Vagina (tissue), 2 donors: ENCODE measurements at regions not wholly inside any gene's neighbourhood (a gene's known extent, or its start where the extent isn't known, plus 50 kb on each side); places are given as distances from the start of the nearest gene placed in this dataset.
"Not testable (repeated sequence)": the region's sequence is repeated elsewhere in the genome, so short reads cannot be mapped to it uniquely, and the experiment has no call there.

Experiments used
- DNase-seq, 2 donors: peaks; one replicate each; pipeline ENCODE4 v3.0.0-alpha.2; 2017; ENCODE audit errors: extremely low spot score in 2 of 2
- H3K27ac ChIP-seq: fragments of 200-600 bp; sonication (generic); one replicate; pipeline ENCODE4 v1.5.1; 2019
- H3K27me3 ChIP-seq: fragments of 200-600 bp; sonication (generic); one replicate; pipeline ENCODE4 v1.5.1; 2019
- H3K36me3 ChIP-seq, 2 donors: fragments of 200-600 bp; sonication (generic); one replicate each; pipeline ENCODE4 v1.5.1; 2017 to 2019
- H3K4me1 ChIP-seq: fragments of 200-600 bp; sonication (generic); one replicate; pipeline ENCODE4 v1.5.1; 2019
- H3K4me3 ChIP-seq, 2 donors: fragments of 200-600 bp; sonication (generic); 1 replicate in 1 of 2; 2 replicates in 1 of 2; pipeline ENCODE4 v1.5.1; 2016 to 2019
- H3K9me3 ChIP-seq: fragments of 200-600 bp; sonication (generic); one replicate; pipeline ENCODE4 v1.5.1; 2019
- POLR2A ChIP-seq, 2 donors: fragments of 450-650 bp; IDR thresholded peaks; one replicate each; pipeline ENCODE4 v1.6.1; 2017; ENCODE audit warnings: antibody characterized with exemption in 2 of 2, mild to moderate bottlenecking in 2 of 2, moderate library complexity in 2 of 2
- POLR2AphosphoS5 ChIP-seq, 2 donors: sonication (generic); formaldehyde crosslinking; IDR thresholded peaks; one replicate each; pipeline ENCODE4 v1.9.0; 2017; ENCODE audit warnings: antibody characterized with exemption in 2 of 2, mild to moderate bottlenecking in 2 of 2, low read depth in 1 of 2; ENCODE audit not compliant: insufficient read depth in 1 of 2
- intact Hi-C: fragments of 100-400 bp; cut with DNase I; formaldehyde crosslinking; loops from one replicate; pipeline ENCODE4 v1.15.1; 2023
- TF ChIP-seq, protein P1 (sequence below), 3 experiments: fragments of 450-650 bp in 2 of 3; fragments of 200-600 bp in 1 of 3; sonication (generic) in 1 of 3; IDR thresholded peaks; one replicate each; pipeline ENCODE4 v1.5.1; 2017 to 2019; ENCODE audit warnings: antibody characterized with exemption in 3 of 3, mild to moderate bottlenecking in 2 of 3, moderate library complexity in 2 of 3

DNA sequence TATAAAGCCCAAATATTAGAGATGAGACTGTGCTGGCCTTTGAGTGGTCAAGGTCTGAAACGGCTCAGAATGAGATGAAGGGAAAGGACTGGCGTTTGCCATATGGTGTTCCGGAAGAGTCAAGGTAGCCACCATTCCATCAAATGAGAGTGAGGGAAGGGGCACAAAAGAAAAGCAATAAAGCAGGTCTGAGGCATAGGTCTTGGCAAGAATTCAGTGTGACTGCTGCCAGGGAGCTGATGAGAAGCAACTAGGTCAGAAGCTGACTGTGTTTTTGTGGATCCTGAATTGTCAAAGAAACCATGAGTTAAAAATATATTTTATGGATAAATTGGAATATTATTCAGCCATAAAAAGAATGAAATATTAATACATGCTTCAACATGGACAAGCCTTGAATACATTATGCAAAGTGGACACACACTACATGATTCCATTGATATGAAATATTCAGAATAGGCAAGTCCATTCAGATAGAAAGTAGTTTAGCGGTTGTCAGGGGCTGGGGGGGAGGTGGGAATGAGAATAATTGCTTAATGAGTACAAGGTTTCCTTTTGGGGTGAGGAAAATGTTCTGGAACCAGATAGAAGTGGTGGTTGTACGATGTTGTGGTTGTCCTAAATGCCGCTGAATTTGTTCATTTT, 374.6 kb downstream of the ANAPC1 start:
- H3K27ac ChIP-seq, H3K27me3 ChIP-seq, H3K36me3 ChIP-seq, H3K4me3 ChIP-seq, H3K9me3 ChIP-seq, intact Hi-C loops, DNase-seq, H3K4me1 ChIP-seq: not testable (repeated sequence)

DNA sequence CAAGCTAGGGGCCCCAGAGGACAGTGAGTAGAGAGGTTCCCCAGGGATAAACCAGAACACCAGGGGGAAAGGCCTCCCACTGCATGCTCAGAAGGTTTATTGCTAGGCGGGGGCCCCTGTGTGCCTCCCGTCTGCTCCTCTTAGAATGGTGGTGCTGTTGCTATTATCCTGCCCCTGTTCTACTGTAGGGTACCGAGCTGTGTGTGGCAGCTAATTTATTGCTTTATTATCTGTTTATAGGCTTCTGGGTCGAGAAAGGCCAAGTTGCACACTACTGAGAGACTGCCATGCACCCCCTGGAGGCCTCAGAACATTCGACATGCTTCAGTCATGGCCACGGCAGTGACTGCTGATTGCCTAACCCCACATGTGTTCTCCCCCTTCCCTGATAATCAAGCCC, 373.6 kb downstream of the ANAPC1 start:
- DNase-seq, H3K4me3 ChIP-seq, H3K9me3 ChIP-seq, H3K27me3 ChIP-seq, H3K27ac ChIP-seq, H3K4me1 ChIP-seq, intact Hi-C loops, H3K36me3 ChIP-seq: not testable (repeated sequence)

DNA sequence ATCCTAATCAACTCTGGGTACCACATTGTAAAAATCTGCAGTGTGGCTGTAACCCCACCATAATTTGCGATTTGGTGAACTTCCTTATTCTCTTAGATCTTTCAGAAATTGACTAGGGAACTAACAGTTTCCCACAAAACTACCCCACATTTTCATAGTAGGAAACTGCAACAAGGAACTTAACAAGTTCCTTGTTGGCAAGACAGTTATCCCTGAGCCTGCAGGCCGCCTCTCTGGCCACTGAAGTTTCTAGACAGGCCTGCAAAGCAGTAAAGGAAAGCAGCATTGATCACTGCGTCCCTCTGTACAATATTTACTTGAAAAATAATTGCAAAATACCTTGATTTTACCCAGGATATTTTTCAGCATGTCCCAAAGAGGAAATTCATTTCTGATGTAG, 372.9 kb downstream of the ANAPC1 start:
- intact Hi-C loops, H3K27me3 ChIP-seq, DNase-seq, H3K4me3 ChIP-seq, H3K27ac ChIP-seq, H3K4me1 ChIP-seq, H3K36me3 ChIP-seq, H3K9me3 ChIP-seq: not testable (repeated sequence)

DNA sequence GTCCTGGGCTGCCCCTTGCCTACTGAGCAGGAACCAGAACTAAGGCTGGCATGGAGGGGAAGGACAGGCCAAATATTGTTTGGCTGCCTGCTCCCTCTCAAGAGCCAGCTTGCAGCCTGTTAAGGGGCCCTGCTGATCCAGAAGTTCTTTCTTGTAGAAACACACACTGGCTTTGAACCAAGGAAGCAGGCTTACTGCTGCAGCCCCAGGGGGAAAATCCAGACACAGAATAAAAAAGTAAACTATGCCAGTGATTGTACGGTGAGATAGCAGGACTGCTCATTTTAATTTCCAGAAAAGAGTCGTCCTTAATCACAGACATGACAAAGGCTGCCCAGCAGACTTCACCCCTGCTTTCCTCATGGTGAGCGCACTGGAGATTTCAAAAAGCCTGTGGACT, 371.6 kb downstream of the ANAPC1 start:
- H3K36me3 ChIP-seq, H3K9me3 ChIP-seq, DNase-seq, H3K4me3 ChIP-seq, H3K27ac ChIP-seq, H3K27me3 ChIP-seq, intact Hi-C loops, H3K4me1 ChIP-seq: not testable (repeated sequence)

DNA sequence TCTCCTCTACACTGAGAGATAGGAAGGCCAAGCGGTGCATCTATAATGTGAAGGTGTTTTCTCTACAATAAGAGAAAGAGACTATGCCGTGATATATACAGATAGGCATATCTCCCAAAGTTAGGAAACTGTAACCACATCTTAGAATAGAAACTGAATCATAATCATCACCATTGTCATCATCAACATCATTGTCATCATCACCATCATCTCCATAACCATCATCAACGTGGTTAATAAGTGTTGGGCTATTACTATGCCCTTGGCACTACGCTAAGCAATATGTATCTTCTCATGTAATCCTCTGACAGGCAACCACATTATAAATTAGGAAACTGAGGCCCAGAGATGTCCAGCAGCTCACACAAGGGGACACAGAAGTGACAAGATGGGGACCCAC, 369.9 kb downstream of the ANAPC1 start:
- H3K4me1 ChIP-seq, H3K36me3 ChIP-seq, H3K4me3 ChIP-seq, H3K27me3 ChIP-seq, H3K9me3 ChIP-seq, intact Hi-C loops, DNase-seq, H3K27ac ChIP-seq: not testable (repeated sequence)

DNA sequence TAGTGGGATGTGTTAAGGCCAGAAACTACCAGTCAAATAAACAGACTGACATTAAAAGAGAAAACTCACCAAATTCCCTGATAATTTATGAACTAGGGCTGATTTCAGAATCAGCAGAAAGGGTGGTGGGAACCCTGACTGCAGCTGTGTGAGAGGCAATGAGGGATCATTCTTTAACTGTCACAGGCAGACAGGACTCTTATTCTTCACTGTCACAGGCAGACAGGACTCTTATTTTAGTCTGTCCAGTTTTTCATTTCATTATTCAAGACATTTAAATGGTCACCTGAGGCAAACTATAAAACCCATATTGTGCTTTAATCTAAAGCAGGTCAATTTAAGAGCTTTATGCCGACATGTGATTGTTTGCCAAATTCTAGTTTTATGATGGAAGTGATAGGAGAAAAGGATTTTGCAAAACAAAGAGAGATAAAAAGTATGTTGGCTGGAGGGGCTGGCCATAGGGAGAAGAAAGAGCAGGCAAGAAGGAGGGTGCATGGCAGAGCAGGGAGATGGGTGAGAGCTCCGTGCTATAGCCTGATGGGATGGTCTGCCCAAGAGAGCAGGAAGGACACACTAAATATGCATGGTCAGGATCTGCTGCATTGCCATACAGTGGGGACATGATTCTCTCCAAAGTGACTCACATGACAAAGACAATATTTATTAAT, 366.8 kb downstream of the ANAPC1 start:
- H3K36me3 ChIP-seq, H3K9me3 ChIP-seq, intact Hi-C loops, DNase-seq, H3K27ac ChIP-seq, H3K27me3 ChIP-seq, H3K4me1 ChIP-seq, H3K4me3 ChIP-seq: not testable (repeated sequence)

DNA sequence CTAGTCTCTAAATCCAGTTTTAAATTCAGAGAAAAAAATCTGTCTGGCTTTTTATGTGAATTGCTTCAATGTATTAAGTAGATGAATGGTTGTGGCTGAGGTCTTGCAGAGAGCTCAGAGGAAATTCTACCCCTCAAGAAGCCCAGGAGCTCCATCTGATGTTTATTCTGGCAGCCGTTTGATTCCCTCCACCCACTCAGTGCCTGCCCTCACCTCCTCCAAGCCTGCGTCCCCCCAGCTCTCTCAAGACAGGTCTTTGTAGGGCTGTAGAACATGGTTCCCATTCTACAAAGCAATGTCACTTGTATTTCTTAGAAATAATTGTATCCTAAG, 366.3 kb downstream of the ANAPC1 start:
- H3K4me1 ChIP-seq, H3K9me3 ChIP-seq, H3K27ac ChIP-seq, H3K27me3 ChIP-seq, H3K36me3 ChIP-seq, H3K4me3 ChIP-seq, intact Hi-C loops, DNase-seq: not testable (repeated sequence)

DNA sequence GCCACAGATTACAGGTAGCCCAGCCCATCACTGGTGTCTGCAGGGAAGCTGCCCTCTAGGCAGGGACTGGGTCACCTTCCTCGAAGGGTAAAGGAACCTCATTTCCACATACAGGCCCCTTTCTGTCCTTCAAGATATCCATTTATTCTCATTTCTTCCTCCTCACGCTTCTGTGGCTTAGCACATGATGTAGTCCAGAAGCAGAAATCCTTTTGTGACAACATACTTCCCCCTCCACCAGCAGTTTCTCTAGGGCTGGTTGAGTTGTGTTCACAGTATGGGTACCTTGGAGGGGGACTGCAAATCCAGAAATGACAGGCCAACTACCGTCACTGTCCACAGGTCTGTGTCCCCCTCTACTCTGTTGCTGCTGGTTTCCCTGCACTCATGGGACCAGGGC, 364.9 kb downstream of the ANAPC1 start:
- Histone ChIP-seq H3K36me3 (no peaks in the 10 kb centered on the region), H3K27me3 (no peaks in the 10 kb centered on the region), H3K4me1 (no peaks in the 10 kb centered on the region), H3K27ac (no peak overlapping the region), H3K9me3 (no peaks in the 10 kb centered on the region), H3K4me3 (no peak overlapping the region)
- no peak for DNase-seq
- intact Hi-C loops = no loop called here
- TF ChIP-seq, protein P1, sequence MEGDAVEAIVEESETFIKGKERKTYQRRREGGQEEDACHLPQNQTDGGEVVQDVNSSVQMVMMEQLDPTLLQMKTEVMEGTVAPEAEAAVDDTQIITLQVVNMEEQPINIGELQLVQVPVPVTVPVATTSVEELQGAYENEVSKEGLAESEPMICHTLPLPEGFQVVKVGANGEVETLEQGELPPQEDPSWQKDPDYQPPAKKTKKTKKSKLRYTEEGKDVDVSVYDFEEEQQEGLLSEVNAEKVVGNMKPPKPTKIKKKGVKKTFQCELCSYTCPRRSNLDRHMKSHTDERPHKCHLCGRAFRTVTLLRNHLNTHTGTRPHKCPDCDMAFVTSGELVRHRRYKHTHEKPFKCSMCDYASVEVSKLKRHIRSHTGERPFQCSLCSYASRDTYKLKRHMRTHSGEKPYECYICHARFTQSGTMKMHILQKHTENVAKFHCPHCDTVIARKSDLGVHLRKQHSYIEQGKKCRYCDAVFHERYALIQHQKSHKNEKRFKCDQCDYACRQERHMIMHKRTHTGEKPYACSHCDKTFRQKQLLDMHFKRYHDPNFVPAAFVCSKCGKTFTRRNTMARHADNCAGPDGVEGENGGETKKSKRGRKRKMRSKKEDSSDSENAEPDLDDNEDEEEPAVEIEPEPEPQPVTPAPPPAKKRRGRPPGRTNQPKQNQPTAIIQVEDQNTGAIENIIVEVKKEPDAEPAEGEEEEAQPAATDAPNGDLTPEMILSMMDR (IDR thresholded peaks at IDR 0.05) = no peak

DNA sequence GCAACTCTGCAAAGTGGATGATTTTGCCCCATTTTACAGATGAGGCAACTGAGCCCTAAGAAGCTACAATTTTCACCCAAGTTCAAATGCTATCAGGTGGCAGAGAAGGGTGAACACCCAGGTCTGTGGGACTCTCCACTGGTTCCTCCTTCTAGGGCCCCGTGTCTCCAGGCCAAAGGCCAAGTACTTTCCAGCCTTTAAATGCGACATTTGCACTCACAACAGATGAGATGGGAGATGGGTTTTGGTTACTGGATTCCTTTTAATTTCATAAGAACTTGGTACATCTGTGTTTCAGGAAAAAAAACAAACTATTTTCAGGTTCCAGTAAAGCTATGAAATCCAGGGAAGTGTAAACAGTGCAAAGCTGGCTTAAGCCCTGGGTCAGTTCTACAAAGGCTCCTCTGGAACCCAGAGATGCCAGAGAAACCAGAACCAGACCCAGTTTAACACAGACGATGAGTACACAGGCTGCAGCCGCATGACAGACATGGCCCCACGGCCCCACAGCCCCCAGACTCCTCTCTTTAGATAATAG, 361.7 kb downstream of the ANAPC1 start:
- DNase-seq = no peak
- TF ChIP-seq POLR2AphosphoS5 (IDR thresholded peaks at IDR 0.05; ENCODE audit: insufficient read depth in 1 of 2, low read depth in 1 of 2) (no peak), POLR2A (IDR thresholded peaks at IDR 0.05) (no peak)
- TF ChIP-seq, protein P1 (IDR thresholded peaks at IDR 0.05) = no peak

More for the DNA sequence above, 361.7 kb downstream of the ANAPC1 start:
- intact Hi-C loops = no loop called here
- Histone ChIP-seq H3K4me1 (no peaks in the 10 kb centered on the region), H3K27ac (no peak overlapping the region), H3K36me3 (no peaks in the 10 kb centered on the region), H3K4me3 (no peak overlapping the region), H3K9me3 (no peaks in the 10 kb centered on the region), H3K27me3 (no peaks in the 10 kb centered on the region)
